ENCODE measurements at regions not wholly inside any gene's neighbourhood (a gene's known extent, or its start where the extent isn't known, plus 50 kb on each side); places are given as distances from the start of the nearest gene placed in this dataset.

- TF ChIP-seq GABPA (IDR thresholded peaks at IDR 0.05 in 1 of 2, conservative IDR thresholded peaks at IDR 0.05 in 1 of 2) = no peak
- TF ChIP-seq MAX (IDR thresholded peaks at IDR 0.05) = no peak
Observed at GRCh38 chr2:40721595-40721994, 269.7 kb upstream of the SLC8A1 start.
